WTC11 (cell line): ENCODE measurements at regions not wholly inside any gene's neighbourhood (a gene's known extent, or its start where the extent isn't known, plus 50 kb on each side); places are given as distances from the start of the nearest gene placed in this dataset.

ENCODE experiments used
- ATAC-seq: fragments of 200-7000 bp; cut with Tn5 transposase; 2 replicates; pipeline ENCODE4 v1.10.0; 2021; ENCODE audit warnings: mild to moderate bottlenecking, moderate library complexity
- CTCF ChIA-PET: fragments of 300-600 bp; sonication (Branson Sonifier 250); formaldehyde crosslinking; loops from one replicate; lab custom pipeline; 2021; ENCODE audit warnings: antibody characterized with exemption; lab: Charles Lee
- POLR2A ChIA-PET: fragments of 350-600 bp; sonication (Branson Sonifier 250); formaldehyde crosslinking; loops from one replicate; lab custom pipeline; 2021; ENCODE audit warnings: antibody characterized with exemption; lab: Charles Lee
- DNase-seq: peaks from one replicate; pipeline ENCODE4 v3.0.0; 2021; ENCODE audit warnings: low spot score
- H3K27ac Mint-ChIP-seq: 2 replicates; pipeline ENCODE4 v1.8.0; 2021; ENCODE audit warnings: mixed read lengths
- H3K27me3 Mint-ChIP-seq: 2 replicates; pipeline ENCODE4 v1.8.0; 2021; ENCODE audit warnings: low read depth, mild to moderate bottlenecking, moderate library complexity, mixed read lengths
- H3K36me3 Mint-ChIP-seq: 2 replicates; pipeline ENCODE4 v1.8.0; 2021; ENCODE audit warnings: mixed read lengths
- H3K4me1 Mint-ChIP-seq: 2 replicates; pipeline ENCODE4 v1.8.0; 2022; ENCODE audit warnings: mixed read lengths
- H3K4me3 Mint-ChIP-seq: 2 replicates; pipeline ENCODE4 v1.8.0; 2021; ENCODE audit warnings: mild to moderate bottlenecking, moderate library complexity, mixed read lengths
- H3K9me3 Mint-ChIP-seq: 2 replicates; pipeline ENCODE4 v1.8.0; 2021; ENCODE audit warnings: mixed read lengths
- CBFB ChIP-seq: sonication (generic); formaldehyde crosslinking; IDR thresholded peaks from 2 replicates; pipeline ENCODE4 v1.8.1; 2022; ENCODE audit warnings: mild to moderate bottlenecking, low read depth, missing genetic modification reagents
- ELF4 ChIP-seq: sonication (generic); formaldehyde crosslinking; IDR thresholded peaks from 2 replicates; pipeline ENCODE4 v1.8.1; 2022; ENCODE audit warnings: low read depth, mild to moderate bottlenecking, moderate library complexity, missing genetic modification reagents
- EMX1 ChIP-seq: fragments of 250-450 bp; sonication (Bioruptor Pico); IDR thresholded peaks from 2 replicates; pipeline ENCODE4 v1.8.0; 2021; ENCODE audit warnings: mild to moderate bottlenecking
- FOXK1 ChIP-seq: sonication (generic); formaldehyde crosslinking; IDR thresholded peaks from 2 replicates; pipeline ENCODE4 v1.8.0; 2022; ENCODE audit warnings: mild to moderate bottlenecking, moderate library complexity, missing genetic modification reagents
- JAZF1 ChIP-seq: fragments of 250-450 bp; sonication (Bioruptor Pico); IDR thresholded peaks from 2 replicates; pipeline ENCODE4 v1.9.0; 2021; ENCODE audit warnings: moderate library complexity, mild to moderate bottlenecking, inconsistent platforms
- KAT7 ChIP-seq: sonication (generic); formaldehyde crosslinking; IDR thresholded peaks from 2 replicates; pipeline ENCODE4 v1.8.1; 2023; ENCODE audit warnings: missing genetic modification reagents, mild to moderate bottlenecking, borderline replicate concordance
- MYBL2 ChIP-seq: sonication (generic); formaldehyde crosslinking; IDR thresholded peaks from 2 replicates; pipeline ENCODE4 v1.8.1; 2023; ENCODE audit warnings: mild to moderate bottlenecking, moderate library complexity, missing genetic modification reagents
- NFE2L1 ChIP-seq: sonication (generic); formaldehyde crosslinking; IDR thresholded peaks from 2 replicates; pipeline ENCODE4 v1.8.1; 2023; ENCODE audit warnings: missing genetic modification reagents
- NFYB ChIP-seq: sonication (generic); formaldehyde crosslinking; conservative IDR thresholded peaks from 2 replicates; pipeline ENCODE4 v1.8.0; 2022; ENCODE audit warnings: low read depth, missing genetic modification reagents
- SMAD3 ChIP-seq: sonication (generic); formaldehyde crosslinking; IDR thresholded peaks from 2 replicates; pipeline ENCODE4 v1.8.0; 2022; ENCODE audit warnings: missing genetic modification reagents, mild to moderate bottlenecking, borderline replicate concordance
- SOX15 ChIP-seq: fragments of 250-450 bp; sonication (Bioruptor Pico); IDR thresholded peaks from 2 replicates; pipeline ENCODE4 v1.9.0; 2021; ENCODE audit warnings: mild to moderate bottlenecking
- TP53 ChIP-seq: sonication (generic); formaldehyde crosslinking; IDR thresholded peaks from 2 replicates; pipeline ENCODE4 v1.8.1; 2023; ENCODE audit warnings: mild to moderate bottlenecking, missing genetic modification reagents
- TF ChIP-seq, protein P1 (sequence below): sonication (generic); formaldehyde crosslinking; IDR thresholded peaks from 2 replicates; pipeline ENCODE4 v1.8.1; 2022; ENCODE audit warnings: low read depth, mild to moderate bottlenecking, moderate library complexity, missing genetic modification reagents, borderline replicate concordance
- TF ChIP-seq, protein P2 (sequence below): fragments of 250-450 bp; sonication (Bioruptor Pico); IDR thresholded peaks from 2 replicates; pipeline ENCODE4 v1.8.0; 2021; ENCODE audit warnings: mild to moderate bottlenecking
- TF ChIP-seq, protein P3 (sequence below): sonication (generic); formaldehyde crosslinking; IDR thresholded peaks from 2 replicates; pipeline ENCODE4 v1.8.1; 2023; ENCODE audit warnings: mild to moderate bottlenecking, missing genetic modification reagents, moderate library complexity
- TF ChIP-seq, protein P4 (sequence below): sonication (generic); formaldehyde crosslinking; IDR thresholded peaks from 2 replicates; pipeline ENCODE4 v1.8.1; 2023; ENCODE audit warnings: mild to moderate bottlenecking, missing genetic modification reagents
- TF ChIP-seq, protein P5 (sequence below): sonication (generic); formaldehyde crosslinking; IDR thresholded peaks from 2 replicates; pipeline ENCODE4 v1.8.0; 2022; ENCODE audit warnings: mild to moderate bottlenecking, missing genetic modification reagents
- TF ChIP-seq, protein P6 (sequence below): sonication (generic); formaldehyde crosslinking; IDR thresholded peaks from 2 replicates; pipeline ENCODE4 v1.8.0; 2022; ENCODE audit warnings: mild to moderate bottlenecking, missing genetic modification reagents
- TF ChIP-seq, protein P7 (sequence below): sonication (generic); formaldehyde crosslinking; IDR thresholded peaks from 2 replicates; pipeline ENCODE4 v1.8.1; 2022; ENCODE audit warnings: mild to moderate bottlenecking, missing genetic modification reagents, moderate library complexity, borderline replicate concordance
- TF ChIP-seq, protein P8 (sequence below): sonication (generic); formaldehyde crosslinking; IDR thresholded peaks from 2 replicates; pipeline ENCODE4 v1.8.1; 2023; ENCODE audit warnings: mild to moderate bottlenecking, missing genetic modification reagents, borderline replicate concordance
- TF ChIP-seq, protein P9 (sequence below): sonication (generic); formaldehyde crosslinking; IDR thresholded peaks from 2 replicates; pipeline ENCODE4 v1.8.0; 2022; ENCODE audit warnings: mild to moderate bottlenecking, missing genetic modification reagents

DNA sequence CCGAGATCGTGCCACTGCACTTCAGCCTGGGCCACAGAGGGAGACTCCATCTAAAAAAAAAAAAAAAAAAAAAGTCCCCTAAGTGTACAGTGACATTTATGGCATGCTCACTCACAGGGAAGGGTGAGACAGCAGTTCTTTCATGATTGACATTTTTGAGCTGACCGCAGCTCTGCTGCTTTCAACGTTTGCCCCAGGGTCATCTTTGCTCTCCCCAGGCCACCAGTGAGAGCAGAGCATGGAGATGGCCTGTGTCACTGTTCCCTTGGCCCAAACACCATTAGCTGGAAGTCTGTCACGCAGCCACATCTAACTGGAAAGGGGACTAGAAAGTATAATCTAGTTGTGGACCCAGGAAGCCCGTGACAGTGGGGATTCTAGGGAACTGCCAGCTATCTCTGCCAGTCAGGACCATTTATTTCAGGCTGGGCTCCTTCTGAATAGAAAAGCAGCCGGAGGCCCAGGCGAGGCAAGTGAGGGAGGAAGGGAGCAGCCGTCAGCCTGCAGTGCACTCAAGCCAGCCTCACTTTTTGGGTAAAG lies 193.4 kb upstream of the HES1 start:
- Mint-ChIP-seq H3K27ac (no peak overlapping the region), H3K36me3 (no peaks in the 10 kb centered on the region), H3K27me3 (peaks cover 29% of the 10 kb centered on the region), H3K4me3 (no peak overlapping the region), H3K9me3 (no peaks in the 10 kb centered on the region), H3K4me1 (peaks cover 78% of the 10 kb centered on the region)
- peak; percentile 10; the same call in 1 of the 2 replicates for ATAC-seq
- ChIA-PET CTCF (interaction anchor here (0.6 to 1.7 kb wide), 4 partner anchors 162 to 1329 kb away, joined by 3 to 9 read pairs (median 4); partner anchors contain the start of gene XXYLT1), POLR2A (no interaction called here)
- no peak for DNase-seq
- TF ChIP-seq NFE2L1 (CRISPR knock-in tag) = no peak
- no peak for TF ChIP-seq TP53 (CRISPR knock-in tag)
- TF ChIP-seq, protein P1, sequence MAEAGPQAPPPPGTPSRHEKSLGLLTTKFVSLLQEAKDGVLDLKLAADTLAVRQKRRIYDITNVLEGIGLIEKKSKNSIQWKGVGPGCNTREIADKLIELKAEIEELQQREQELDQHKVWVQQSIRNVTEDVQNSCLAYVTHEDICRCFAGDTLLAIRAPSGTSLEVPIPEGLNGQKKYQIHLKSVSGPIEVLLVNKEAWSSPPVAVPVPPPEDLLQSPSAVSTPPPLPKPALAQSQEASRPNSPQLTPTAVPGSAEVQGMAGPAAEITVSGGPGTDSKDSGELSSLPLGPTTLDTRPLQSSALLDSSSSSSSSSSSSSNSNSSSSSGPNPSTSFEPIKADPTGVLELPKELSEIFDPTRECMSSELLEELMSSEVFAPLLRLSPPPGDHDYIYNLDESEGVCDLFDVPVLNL (CRISPR knock-in tag) = no peak
- no peak for TF ChIP-seq SOX15 (CRISPR knock-in tag)
- no peak for TF ChIP-seq EMX1 (CRISPR knock-in tag)

DNA sequence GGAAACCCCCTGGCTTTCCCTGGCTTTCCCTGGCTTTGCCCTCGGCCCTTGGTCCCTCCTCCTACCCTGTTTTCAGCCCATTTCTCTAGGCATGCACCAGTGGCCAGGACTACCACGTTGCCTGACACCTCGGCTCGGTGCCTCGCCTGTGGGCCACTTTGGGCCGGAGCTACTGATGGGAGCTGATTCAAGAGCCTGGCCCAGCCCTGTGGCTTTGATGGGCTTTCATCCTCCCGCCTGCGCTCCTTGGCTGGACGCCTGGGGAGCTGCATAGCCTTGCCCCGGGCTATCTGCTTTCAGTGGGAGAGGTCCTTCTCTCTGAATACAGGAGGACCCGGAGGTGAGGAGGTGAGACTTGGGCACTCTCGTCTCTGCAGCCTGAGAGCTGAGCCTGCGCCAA lies 192.7 kb upstream of the HES1 start:
- Mint-ChIP-seq H3K4me1 (peaks cover 73% of the 10 kb centered on the region), H3K27ac (peak overlapping the region; percentile 64), H3K4me3 (peak overlapping the region; percentile 17; the same call in 1 of the 2 replicates), H3K27me3 (peaks cover 29% of the 10 kb centered on the region), H3K36me3 (no peaks in the 10 kb centered on the region), H3K9me3 (no peaks in the 10 kb centered on the region)
- peak; percentile 54 for ATAC-seq
- POLR2A ChIA-PET = no interaction called here
- DNase-seq = peak; percentile 55
- CTCF ChIA-PET = interaction anchor here (1.0 to 1.7 kb wide), 3 partner anchors 197 to 373 kb away, joined by 3 to 9 read pairs (median 3); no protein-coding TSS in a partner anchor
- TF ChIP-seq, protein P2, sequence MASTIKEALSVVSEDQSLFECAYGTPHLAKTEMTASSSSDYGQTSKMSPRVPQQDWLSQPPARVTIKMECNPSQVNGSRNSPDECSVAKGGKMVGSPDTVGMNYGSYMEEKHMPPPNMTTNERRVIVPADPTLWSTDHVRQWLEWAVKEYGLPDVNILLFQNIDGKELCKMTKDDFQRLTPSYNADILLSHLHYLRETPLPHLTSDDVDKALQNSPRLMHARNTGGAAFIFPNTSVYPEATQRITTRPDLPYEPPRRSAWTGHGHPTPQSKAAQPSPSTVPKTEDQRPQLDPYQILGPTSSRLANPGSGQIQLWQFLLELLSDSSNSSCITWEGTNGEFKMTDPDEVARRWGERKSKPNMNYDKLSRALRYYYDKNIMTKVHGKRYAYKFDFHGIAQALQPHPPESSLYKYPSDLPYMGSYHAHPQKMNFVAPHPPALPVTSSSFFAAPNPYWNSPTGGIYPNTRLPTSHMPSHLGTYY (CRISPR knock-in tag) = no peak
- TF ChIP-seq ELF4 (no peak), SMAD3 (no peak), NFE2L1 (CRISPR knock-in tag) (0 out of 2 replicates have a peak, but pooled peaks have one; percentile 35), MYBL2 (CRISPR knock-in tag) (0 out of 2 replicates have a peak, but pooled peaks have one; percentile 27), NFYB (no peak), JAZF1 (CRISPR knock-in tag) (no peak), FOXK1 (no peak), CBFB (CRISPR knock-in tag) (no peak), KAT7 (CRISPR knock-in tag) (no peak)
- TF ChIP-seq, protein P3, sequence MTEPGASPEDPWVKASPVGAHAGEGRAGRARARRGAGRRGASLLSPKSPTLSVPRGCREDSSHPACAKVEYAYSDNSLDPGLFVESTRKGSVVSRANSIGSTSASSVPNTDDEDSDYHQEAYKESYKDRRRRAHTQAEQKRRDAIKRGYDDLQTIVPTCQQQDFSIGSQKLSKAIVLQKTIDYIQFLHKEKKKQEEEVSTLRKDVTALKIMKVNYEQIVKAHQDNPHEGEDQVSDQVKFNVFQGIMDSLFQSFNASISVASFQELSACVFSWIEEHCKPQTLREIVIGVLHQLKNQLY (CRISPR knock-in tag) = no peak
- TF ChIP-seq, protein P4, sequence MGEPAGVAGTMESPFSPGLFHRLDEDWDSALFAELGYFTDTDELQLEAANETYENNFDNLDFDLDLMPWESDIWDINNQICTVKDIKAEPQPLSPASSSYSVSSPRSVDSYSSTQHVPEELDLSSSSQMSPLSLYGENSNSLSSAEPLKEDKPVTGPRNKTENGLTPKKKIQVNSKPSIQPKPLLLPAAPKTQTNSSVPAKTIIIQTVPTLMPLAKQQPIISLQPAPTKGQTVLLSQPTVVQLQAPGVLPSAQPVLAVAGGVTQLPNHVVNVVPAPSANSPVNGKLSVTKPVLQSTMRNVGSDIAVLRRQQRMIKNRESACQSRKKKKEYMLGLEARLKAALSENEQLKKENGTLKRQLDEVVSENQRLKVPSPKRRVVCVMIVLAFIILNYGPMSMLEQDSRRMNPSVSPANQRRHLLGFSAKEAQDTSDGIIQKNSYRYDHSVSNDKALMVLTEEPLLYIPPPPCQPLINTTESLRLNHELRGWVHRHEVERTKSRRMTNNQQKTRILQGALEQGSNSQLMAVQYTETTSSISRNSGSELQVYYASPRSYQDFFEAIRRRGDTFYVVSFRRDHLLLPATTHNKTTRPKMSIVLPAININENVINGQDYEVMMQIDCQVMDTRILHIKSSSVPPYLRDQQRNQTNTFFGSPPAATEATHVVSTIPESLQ (CRISPR knock-in tag) = no peak
- TF ChIP-seq, protein P5, sequence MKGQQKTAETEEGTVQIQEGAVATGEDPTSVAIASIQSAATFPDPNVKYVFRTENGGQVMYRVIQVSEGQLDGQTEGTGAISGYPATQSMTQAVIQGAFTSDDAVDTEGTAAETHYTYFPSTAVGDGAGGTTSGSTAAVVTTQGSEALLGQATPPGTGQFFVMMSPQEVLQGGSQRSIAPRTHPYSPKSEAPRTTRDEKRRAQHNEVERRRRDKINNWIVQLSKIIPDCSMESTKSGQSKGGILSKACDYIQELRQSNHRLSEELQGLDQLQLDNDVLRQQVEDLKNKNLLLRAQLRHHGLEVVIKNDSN (CRISPR knock-in tag) = no peak
- TF ChIP-seq, protein P6, sequence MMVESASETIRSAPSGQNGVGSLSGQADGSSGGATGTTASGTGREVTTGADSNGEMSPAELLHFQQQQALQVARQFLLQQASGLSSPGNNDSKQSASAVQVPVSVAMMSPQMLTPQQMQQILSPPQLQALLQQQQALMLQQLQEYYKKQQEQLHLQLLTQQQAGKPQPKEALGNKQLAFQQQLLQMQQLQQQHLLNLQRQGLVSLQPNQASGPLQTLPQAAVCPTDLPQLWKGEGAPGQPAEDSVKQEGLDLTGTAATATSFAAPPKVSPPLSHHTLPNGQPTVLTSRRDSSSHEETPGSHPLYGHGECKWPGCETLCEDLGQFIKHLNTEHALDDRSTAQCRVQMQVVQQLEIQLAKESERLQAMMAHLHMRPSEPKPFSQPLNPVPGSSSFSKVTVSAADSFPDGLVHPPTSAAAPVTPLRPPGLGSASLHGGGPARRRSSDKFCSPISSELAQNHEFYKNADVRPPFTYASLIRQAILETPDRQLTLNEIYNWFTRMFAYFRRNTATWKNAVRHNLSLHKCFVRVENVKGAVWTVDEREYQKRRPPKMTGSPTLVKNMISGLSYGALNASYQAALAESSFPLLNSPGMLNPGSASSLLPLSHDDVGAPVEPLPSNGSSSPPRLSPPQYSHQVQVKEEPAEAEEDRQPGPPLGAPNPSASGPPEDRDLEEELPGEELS = no peak
- TF ChIP-seq, protein P7, sequence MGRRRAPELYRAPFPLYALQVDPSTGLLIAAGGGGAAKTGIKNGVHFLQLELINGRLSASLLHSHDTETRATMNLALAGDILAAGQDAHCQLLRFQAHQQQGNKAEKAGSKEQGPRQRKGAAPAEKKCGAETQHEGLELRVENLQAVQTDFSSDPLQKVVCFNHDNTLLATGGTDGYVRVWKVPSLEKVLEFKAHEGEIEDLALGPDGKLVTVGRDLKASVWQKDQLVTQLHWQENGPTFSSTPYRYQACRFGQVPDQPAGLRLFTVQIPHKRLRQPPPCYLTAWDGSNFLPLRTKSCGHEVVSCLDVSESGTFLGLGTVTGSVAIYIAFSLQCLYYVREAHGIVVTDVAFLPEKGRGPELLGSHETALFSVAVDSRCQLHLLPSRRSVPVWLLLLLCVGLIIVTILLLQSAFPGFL (CRISPR knock-in tag) = no peak
- TF ChIP-seq, protein P8, sequence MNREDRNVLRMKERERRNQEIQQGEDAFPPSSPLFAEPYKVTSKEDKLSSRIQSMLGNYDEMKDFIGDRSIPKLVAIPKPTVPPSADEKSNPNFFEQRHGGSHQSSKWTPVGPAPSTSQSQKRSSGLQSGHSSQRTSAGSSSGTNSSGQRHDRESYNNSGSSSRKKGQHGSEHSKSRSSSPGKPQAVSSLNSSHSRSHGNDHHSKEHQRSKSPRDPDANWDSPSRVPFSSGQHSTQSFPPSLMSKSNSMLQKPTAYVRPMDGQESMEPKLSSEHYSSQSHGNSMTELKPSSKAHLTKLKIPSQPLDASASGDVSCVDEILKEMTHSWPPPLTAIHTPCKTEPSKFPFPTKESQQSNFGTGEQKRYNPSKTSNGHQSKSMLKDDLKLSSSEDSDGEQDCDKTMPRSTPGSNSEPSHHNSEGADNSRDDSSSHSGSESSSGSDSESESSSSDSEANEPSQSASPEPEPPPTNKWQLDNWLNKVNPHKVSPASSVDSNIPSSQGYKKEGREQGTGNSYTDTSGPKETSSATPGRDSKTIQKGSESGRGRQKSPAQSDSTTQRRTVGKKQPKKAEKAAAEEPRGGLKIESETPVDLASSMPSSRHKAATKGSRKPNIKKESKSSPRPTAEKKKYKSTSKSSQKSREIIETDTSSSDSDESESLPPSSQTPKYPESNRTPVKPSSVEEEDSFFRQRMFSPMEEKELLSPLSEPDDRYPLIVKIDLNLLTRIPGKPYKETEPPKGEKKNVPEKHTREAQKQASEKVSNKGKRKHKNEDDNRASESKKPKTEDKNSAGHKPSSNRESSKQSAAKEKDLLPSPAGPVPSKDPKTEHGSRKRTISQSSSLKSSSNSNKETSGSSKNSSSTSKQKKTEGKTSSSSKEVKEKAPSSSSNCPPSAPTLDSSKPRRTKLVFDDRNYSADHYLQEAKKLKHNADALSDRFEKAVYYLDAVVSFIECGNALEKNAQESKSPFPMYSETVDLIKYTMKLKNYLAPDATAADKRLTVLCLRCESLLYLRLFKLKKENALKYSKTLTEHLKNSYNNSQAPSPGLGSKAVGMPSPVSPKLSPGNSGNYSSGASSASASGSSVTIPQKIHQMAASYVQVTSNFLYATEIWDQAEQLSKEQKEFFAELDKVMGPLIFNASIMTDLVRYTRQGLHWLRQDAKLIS = no peak
- TF ChIP-seq, protein P9, sequence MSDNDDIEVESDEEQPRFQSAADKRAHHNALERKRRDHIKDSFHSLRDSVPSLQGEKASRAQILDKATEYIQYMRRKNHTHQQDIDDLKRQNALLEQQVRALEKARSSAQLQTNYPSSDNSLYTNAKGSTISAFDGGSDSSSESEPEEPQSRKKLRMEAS = peak; percentile 64; the same call in 1 of the 2 replicates
